ENCODE measurements at regions not wholly inside any gene's neighbourhood (a gene's known extent, or its start where the extent isn't known, plus 50 kb on each side); places are given as distances from the start of the nearest gene placed in this dataset.

- no peak for DNase-seq
Observed at GRCh38 chr2:240300840-240301239, 134.6 kb upstream of the GPC1 start.

GRCh38 chr2:240301256-240301795, 134.1 kb upstream of the GPC1 start:
- no peak for DNase-seq

GRCh38 chr2:240302041-240302440, 133.4 kb upstream of the GPC1 start:
- DNase-seq = no peak

GRCh38 chr2:240302933-240303595, 132.4 kb upstream of the GPC1 start:
- no peak for DNase-seq

- DNase-seq = no peak
Observed at GRCh38 chr2:240303896-240304745, 131.3 kb upstream of the GPC1 start.

GRCh38 chr2:240304746-240305161, 130.7 kb upstream of the GPC1 start:
- no peak for DNase-seq

- no peak for DNase-seq
Observed at GRCh38 chr2:240305369-240305962, 130.0 kb upstream of the GPC1 start.

GRCh38 chr2:240306185-240306584, 129.3 kb upstream of the GPC1 start:
- DNase-seq = no peak

GRCh38 chr2:240308111-240308651, 127.3 kb upstream of the GPC1 start:
- no peak for DNase-seq

- no peak for DNase-seq
Observed at GRCh38 chr2:240309214-240309613, 126.2 kb upstream of the GPC1 start.

- DNase-seq = no peak
Observed at GRCh38 chr2:240310201-240310600, 125.3 kb upstream of the GPC1 start.

- DNase-seq = no peak
Observed at GRCh38 chr2:240310645-240311044, 124.8 kb upstream of the GPC1 start.

- no peak for DNase-seq
Observed at GRCh38 chr2:240311821-240312220, 123.6 kb upstream of the GPC1 start.

- DNase-seq = no peak
Observed at GRCh38 chr2:240319221-240319854, 116.1 kb upstream of the GPC1 start.

- no peak for DNase-seq
Observed at GRCh38 chr2:240319855-240320203, 115.6 kb upstream of the GPC1 start.

- DNase-seq = no peak
Observed at GRCh38 chr2:240320204-240320993, 115.1 kb upstream of the GPC1 start.

GRCh38 chr2:240322231-240322955, 113.1 kb upstream of the GPC1 start:
- DNase-seq = no peak

GRCh38 chr2:240322991-240323390, 112.5 kb upstream of the GPC1 start:
- DNase-seq = no peak

GRCh38 chr2:240323601-240324291, 111.7 kb upstream of the GPC1 start:
- DNase-seq = no peak

GRCh38 chr2:240324312-240325015, 111.0 kb upstream of the GPC1 start:
- DNase-seq = no peak
